ENCODE measurements at regions not wholly inside any gene's neighbourhood (a gene's known extent, or its start where the extent isn't known, plus 50 kb on each side); places are given as distances from the start of the nearest gene placed in this dataset.

DNA sequence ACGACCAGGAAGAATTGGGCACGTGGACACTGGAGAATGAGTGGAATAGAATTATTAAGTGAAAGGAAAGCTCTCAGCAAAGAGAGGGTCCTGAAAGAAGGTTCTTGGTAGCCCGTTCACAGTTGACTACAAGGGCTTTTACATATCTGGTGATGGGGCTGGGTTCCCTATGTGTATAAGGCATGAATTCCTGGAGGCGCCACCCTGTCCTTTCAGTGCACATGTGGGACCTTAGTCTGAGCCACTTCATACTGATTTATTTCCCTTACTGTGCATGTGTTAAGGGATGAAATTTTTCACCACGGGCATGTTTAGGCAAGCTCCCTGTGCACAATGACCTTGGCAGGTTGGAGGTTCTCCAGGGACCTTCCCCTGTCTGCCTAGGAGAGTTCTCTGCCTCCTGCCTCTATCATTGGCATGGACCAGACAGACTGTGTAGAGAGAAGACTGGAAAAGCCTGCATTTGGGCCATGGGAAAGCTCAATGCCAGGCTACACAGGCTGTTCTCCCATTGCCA, 145.9 kb upstream of the ITGB1 start:
- TF ChIP-seq, protein P1, sequence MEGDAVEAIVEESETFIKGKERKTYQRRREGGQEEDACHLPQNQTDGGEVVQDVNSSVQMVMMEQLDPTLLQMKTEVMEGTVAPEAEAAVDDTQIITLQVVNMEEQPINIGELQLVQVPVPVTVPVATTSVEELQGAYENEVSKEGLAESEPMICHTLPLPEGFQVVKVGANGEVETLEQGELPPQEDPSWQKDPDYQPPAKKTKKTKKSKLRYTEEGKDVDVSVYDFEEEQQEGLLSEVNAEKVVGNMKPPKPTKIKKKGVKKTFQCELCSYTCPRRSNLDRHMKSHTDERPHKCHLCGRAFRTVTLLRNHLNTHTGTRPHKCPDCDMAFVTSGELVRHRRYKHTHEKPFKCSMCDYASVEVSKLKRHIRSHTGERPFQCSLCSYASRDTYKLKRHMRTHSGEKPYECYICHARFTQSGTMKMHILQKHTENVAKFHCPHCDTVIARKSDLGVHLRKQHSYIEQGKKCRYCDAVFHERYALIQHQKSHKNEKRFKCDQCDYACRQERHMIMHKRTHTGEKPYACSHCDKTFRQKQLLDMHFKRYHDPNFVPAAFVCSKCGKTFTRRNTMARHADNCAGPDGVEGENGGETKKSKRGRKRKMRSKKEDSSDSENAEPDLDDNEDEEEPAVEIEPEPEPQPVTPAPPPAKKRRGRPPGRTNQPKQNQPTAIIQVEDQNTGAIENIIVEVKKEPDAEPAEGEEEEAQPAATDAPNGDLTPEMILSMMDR (conservative IDR thresholded peaks at IDR 0.05; ENCODE audit: low read depth, low read length) = no peak
- TF ChIP-seq EZH2 (IDR thresholded peaks at IDR 0.05; ENCODE audit: borderline replicate concordance, low read depth, low read length, poor library complexity, severe bottlenecking) = no peak
